HCT116 (cell line): ENCODE measurements at regions not wholly inside any gene's neighbourhood (a gene's known extent, or its start where the extent isn't known, plus 50 kb on each side); places are given as distances from the start of the nearest gene placed in this dataset.

Experiments used
- ATAC-seq: fragments of 200-7000 bp; cut with Tn5 transposase; 2 replicates; pipeline ENCODE4 v1.9.1; 2020; ENCODE audit warnings: mild to moderate bottlenecking, moderate library complexity
- BruUV-seq: library from RNA; stranded (reverse); fragments of 400-500 nt; replicated peaks from 2 replicates; lab custom pipeline; 2021; lab: Mats Ljungman, UMichigan
- CTCF ChIA-PET: fragments of 300-600 bp; sonication (Branson Sonifier 250); formaldehyde crosslinking; loops from one replicate; lab custom pipeline; 2021; ENCODE audit warnings: antibody characterized with exemption; lab: Charles Lee
- POLR2A ChIA-PET: fragments of 300-600, 350-600 bp; sonication (Branson Sonifier 250); formaldehyde crosslinking; loops from one replicate; lab custom pipeline; 2021; ENCODE audit warnings: antibody characterized with exemption; lab: Charles Lee
- RAD21 ChIA-PET, 2 experiments: fragments of 300-600 bp; sonication (Branson Sonifier 250); formaldehyde crosslinking; loops; one replicate each; lab custom pipeline; 2023; ENCODE audit warnings: low total read pairs in 2 of 2; ENCODE audit not compliant: uncharacterized antibody in 2 of 2, unreplicated experiment in 2 of 2, low non-redundant PET in 1 of 2; lab: Charles Lee
- DNase-seq: peaks from one replicate; pipeline ENCODE4 v3.0.0-alpha.2; 2010; ENCODE audit warnings: low read depth, low spot score
- H2AFZ ChIP-seq: fragments of 200-600 bp; shearing (Covaris generic), sonication (generic); 2 replicates; pipeline ENCODE4 v1.6.1; 2017; ENCODE audit warnings: low read depth, mixed run types, mixed read lengths, antibody characterized with exemption, low read length; ENCODE audit not compliant: poor library complexity, severe bottlenecking
- H3K27ac ChIP-seq: 2 replicates; pipeline ENCODE4 v1.5.1; 2012; ENCODE audit warnings: low read depth, low read length
- H3K27me3 ChIP-seq: fragments of 200-600 bp; sonication (generic); 2 replicates; pipeline ENCODE4 v1.6.1; 2016; ENCODE audit warnings: mixed run types, low read length, mixed read lengths; ENCODE audit not compliant: insufficient read depth
- H3K36me3 ChIP-seq, 2 experiments: fragments of 200-500 bp in 1 of 2; fragments of 200-600 bp in 1 of 2; sonication (Bioruptor generic) in 1 of 2; sonication (generic) in 1 of 2; 2 replicates each; pipeline versions ENCODE4 v1.5.1 to v1.6.1; 2014 to 2016; ENCODE audit warnings: low read length in 2 of 2, inconsistent platforms in 1 of 2, mixed read lengths in 1 of 2, mixed run types in 1 of 2; ENCODE audit not compliant: insufficient read depth in 2 of 2, control insufficient read depth in 1 of 2
- H3K4me1 ChIP-seq, 2 experiments: fragments of 200-600 bp in 1 of 2; sonication (generic) in 1 of 2; 2 replicates each; pipeline versions ENCODE4 v1.5.1 to v1.6.1; 2012 to 2017; ENCODE audit warnings: low read length in 2 of 2, inconsistent platforms in 1 of 2, mild to moderate bottlenecking in 1 of 2, mixed read lengths in 1 of 2, mixed run types in 1 of 2, moderate library complexity in 1 of 2; ENCODE audit not compliant: insufficient read depth in 2 of 2, control insufficient read depth in 1 of 2
- H3K4me2 ChIP-seq: fragments of 200-600 bp; sonication (generic); 2 replicates; pipeline ENCODE4 v1.6.1; 2017; ENCODE audit warnings: mixed run types, low read length, mixed read lengths
- H3K4me3 ChIP-seq, 2 experiments: fragments of 200-600 bp in 1 of 2; sonication (generic) in 1 of 2; replicated peaks in 1 of 2; 2 replicates each; pipeline ENCODE4 v1.5.1; 2011 to 2016; ENCODE audit warnings: low read length in 2 of 2, control low read depth in 1 of 2, low read depth in 1 of 2, mild to moderate bottlenecking in 1 of 2, mixed read lengths in 1 of 2, mixed run types in 1 of 2
- H3K79me2 ChIP-seq: fragments of 200-600 bp; sonication (generic); 2 replicates; pipeline ENCODE4 v1.6.1; 2017; ENCODE audit warnings: mild to moderate bottlenecking, mixed run types, low read length, moderate library complexity, mixed read lengths; ENCODE audit not compliant: insufficient read depth
- H3K9ac ChIP-seq: fragments of 200-600 bp; sonication (generic); 2 replicates; pipeline ENCODE4 v1.6.1; 2016; ENCODE audit warnings: low read length, mixed read lengths
- H3K9me2 ChIP-seq: fragments of 200-600 bp; sonication (generic), shearing (Covaris generic); 2 replicates; pipeline ENCODE4 v1.6.1; 2017; ENCODE audit warnings: mixed run types, mild to moderate bottlenecking, moderate library complexity; ENCODE audit not compliant: insufficient read depth
- H3K9me3 ChIP-seq, 2 experiments: fragments of 200-500 bp in 1 of 2; fragments of 200-600 bp in 1 of 2; sonication (Bioruptor generic) in 1 of 2; sonication (generic) in 1 of 2; 2 replicates each; pipeline ENCODE4 v1.6.1; 2014 to 2017; ENCODE audit warnings: low read length in 2 of 2, mixed read lengths in 2 of 2, inconsistent platforms in 1 of 2, low read depth in 1 of 2, mild to moderate bottlenecking in 1 of 2, mixed run types in 1 of 2, moderate library complexity in 1 of 2; ENCODE audit not compliant: control insufficient read depth in 1 of 2, insufficient read depth in 1 of 2
- H4K20me1 ChIP-seq: fragments of 200-600 bp; sonication (generic), shearing (Covaris generic); 2 replicates; pipeline ENCODE4 v1.6.1; 2017; ENCODE audit warnings: mixed run types, mild to moderate bottlenecking, moderate library complexity; ENCODE audit not compliant: insufficient read depth
- RAD21 ChIP-seq: IDR thresholded peaks from 2 replicates; pipeline ENCODE4 v1.6.1; 2012; ENCODE audit warnings: low read depth, mild to moderate bottlenecking
- SIN3A ChIP-seq: IDR thresholded peaks from 2 replicates; pipeline ENCODE4 v1.6.1; 2012; ENCODE audit warnings: low read depth
- ZNF274 ChIP-seq: fragments of 200-500 bp; sonication (Bioruptor generic); IDR thresholded peaks from 2 replicates; pipeline ENCODE4 v1.6.1; 2014; ENCODE audit warnings: mild to moderate bottlenecking, low read depth, low read length, inconsistent platforms
- intact Hi-C: fragments of 100-400 bp; cut with micrococcal nuclease; formaldehyde crosslinking; loops from 2 replicates; pipeline ENCODE4 v1.10.0; 2022
- TF ChIP-seq, protein P1 (sequence below), 3 experiments: fragments of 200-600 bp in 1 of 3; sonication (generic) in 1 of 3; IDR thresholded peaks in 2 of 3; conservative IDR thresholded peaks in 1 of 3; 2 replicates each; pipeline ENCODE4 v1.5.1; 2012 to 2017; ENCODE audit warnings: low read depth in 2 of 3, low read length in 2 of 3, antibody characterized with exemption in 1 of 3, borderline replicate concordance in 1 of 3, control low read depth in 1 of 3, mild to moderate bottlenecking in 1 of 3, mixed read lengths in 1 of 3, mixed run types in 1 of 3, moderate library complexity in 1 of 3; ENCODE audit not compliant: insufficient read depth in 1 of 3

DNA sequence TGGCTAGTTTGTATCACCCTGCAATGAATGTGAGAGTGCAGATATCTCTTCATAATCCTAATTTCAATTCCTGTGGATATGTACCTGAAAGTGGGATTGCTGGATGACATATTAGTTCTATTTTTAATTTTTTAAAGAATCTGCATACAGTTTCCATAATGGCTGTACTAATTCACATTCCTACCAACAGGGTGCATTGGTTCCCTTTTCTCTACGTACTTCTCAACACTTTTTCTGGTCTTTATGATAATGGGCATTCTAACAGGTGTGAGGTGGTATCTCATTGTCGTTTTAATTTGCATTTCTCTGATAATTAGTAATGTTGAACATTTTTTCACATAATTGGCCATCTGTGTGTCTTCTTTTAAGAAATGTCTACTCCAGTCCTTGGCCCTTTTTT, 927.5 kb downstream of the DTWD2 start:
- RAD21 ChIA-PET, result no interaction called here
- CTCF ChIA-PET, result no interaction called here
- intact Hi-C loops, result no loop called here
- Histone ChIP-seq H3K9me3 (no peaks in the 10 kb centered on the region), H3K9me2 (no peaks in the 10 kb centered on the region), H3K4me3 (no peak overlapping the region), H3K36me3 (no peaks in the 10 kb centered on the region), H3K27ac (no peak overlapping the region), H3K79me2 (no peaks in the 10 kb centered on the region), H2AFZ (no peak overlapping the region), H3K4me1 (no peaks in the 10 kb centered on the region), H3K4me2 (no peak overlapping the region), H4K20me1 (no peaks in the 10 kb centered on the region), H3K9ac (no peak overlapping the region), H3K27me3 (no peaks in the 10 kb centered on the region)
- TF ChIP-seq ZNF274 (no peak), RAD21 (peak; percentile 39; the same call in 1 of the 2 replicates)
- TF ChIP-seq, protein P1, sequence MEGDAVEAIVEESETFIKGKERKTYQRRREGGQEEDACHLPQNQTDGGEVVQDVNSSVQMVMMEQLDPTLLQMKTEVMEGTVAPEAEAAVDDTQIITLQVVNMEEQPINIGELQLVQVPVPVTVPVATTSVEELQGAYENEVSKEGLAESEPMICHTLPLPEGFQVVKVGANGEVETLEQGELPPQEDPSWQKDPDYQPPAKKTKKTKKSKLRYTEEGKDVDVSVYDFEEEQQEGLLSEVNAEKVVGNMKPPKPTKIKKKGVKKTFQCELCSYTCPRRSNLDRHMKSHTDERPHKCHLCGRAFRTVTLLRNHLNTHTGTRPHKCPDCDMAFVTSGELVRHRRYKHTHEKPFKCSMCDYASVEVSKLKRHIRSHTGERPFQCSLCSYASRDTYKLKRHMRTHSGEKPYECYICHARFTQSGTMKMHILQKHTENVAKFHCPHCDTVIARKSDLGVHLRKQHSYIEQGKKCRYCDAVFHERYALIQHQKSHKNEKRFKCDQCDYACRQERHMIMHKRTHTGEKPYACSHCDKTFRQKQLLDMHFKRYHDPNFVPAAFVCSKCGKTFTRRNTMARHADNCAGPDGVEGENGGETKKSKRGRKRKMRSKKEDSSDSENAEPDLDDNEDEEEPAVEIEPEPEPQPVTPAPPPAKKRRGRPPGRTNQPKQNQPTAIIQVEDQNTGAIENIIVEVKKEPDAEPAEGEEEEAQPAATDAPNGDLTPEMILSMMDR (IDR thresholded peaks at IDR 0.05 in 2 of 3, conservative IDR thresholded peaks at IDR 0.05 in 1 of 3; ENCODE audit: borderline replicate concordance in 1 of 3, insufficient read depth in 1 of 3, low read depth in 2 of 3, low read length in 2 of 3), result peak in 2 of 3 experiments; percentile 54 to 67; a peak in 4 of 6 replicates
- peak; percentile 26 for DNase-seq
- POLR2A ChIA-PET, result no interaction called here
- ATAC-seq, result peak; percentile 36; the same call in 1 of the 2 replicates
- no TSS peak for BruUV-seq

DNA sequence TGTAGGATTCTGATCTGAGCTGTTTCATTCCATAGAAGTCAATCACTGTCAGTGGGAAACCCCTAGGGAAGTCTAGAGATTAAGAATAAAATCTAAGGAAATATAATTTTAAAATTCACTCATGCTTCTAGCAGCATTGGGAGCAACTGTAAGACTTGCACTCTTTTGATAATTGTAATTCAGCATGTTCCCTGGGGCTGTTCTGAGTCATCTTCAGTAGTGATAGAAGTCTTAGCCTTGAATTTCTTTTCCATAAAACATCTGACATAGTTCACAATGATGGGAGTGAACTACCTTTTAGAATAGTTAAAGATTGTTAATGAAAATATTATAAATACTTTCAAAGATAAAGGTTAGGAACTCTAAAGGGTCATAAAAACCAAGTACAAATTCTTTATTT, 935.8 kb downstream of the DTWD2 start:
- Histone ChIP-seq H3K27ac (no peak overlapping the region), H3K4me1 (no peaks in the 10 kb centered on the region), H3K4me2 (no peak overlapping the region), H3K36me3 (no peaks in the 10 kb centered on the region), H3K9me3 (no peaks in the 10 kb centered on the region), H3K4me3 (no peak overlapping the region), H3K27me3 (no peaks in the 10 kb centered on the region), H3K9ac (no peak overlapping the region), H3K9me2 (no peaks in the 10 kb centered on the region), H3K79me2 (no peaks in the 10 kb centered on the region), H4K20me1 (no peaks in the 10 kb centered on the region), H2AFZ (no peak overlapping the region)
- ChIA-PET RAD21 (no interaction called here), CTCF (no interaction called here), POLR2A (no interaction called here)
- no peak for TF ChIP-seq SIN3A
- DNase-seq (no peak), ATAC-seq (no peak)
- intact Hi-C loops, result no loop called here
- no TSS peak for BruUV-seq
